Colon (tissue), 2 donors: ENCODE measurements at regions not wholly inside any gene's neighbourhood (a gene's known extent, or its start where the extent isn't known, plus 50 kb on each side); places are given as distances from the start of the nearest gene placed in this dataset.
"Not testable (repeated sequence)": the region's sequence is repeated elsewhere in the genome, so short reads cannot be mapped to it uniquely, and the experiment has no call there.

Source experiments
- FAIRE-seq: peaks from 2 replicates; lab custom pipeline; 2012; peaks lifted over from hg19 to GRCh38; lab: Jason Lieb, UNC
- donor health status: control.
- donor health status: control.

- FAIRE-seq, result no peak
These were observed 118.9 kb upstream of the S1PR3 start for GRCh38 chr9:88872192-88872946.

- no peak for FAIRE-seq
These were observed 117.6 kb upstream of the S1PR3 start for GRCh38 chr9:88873635-88874034.

GRCh38 chr9:88874391-88874790 is 116.9 kb upstream of the S1PR3 start:
- no peak for FAIRE-seq

- FAIRE-seq, result no peak
These were observed 115.7 kb upstream of the S1PR3 start for GRCh38 chr9:88875400-88876120.

- no peak for FAIRE-seq
These were observed 111.1 kb upstream of the S1PR3 start for GRCh38 chr9:88880199-88880598.

GRCh38 chr9:88884291-88884690 is 107.0 kb upstream of the S1PR3 start:
- not testable (repeated sequence) for FAIRE-seq

- FAIRE-seq, result not testable (repeated sequence)
These were observed 104.5 kb upstream of the S1PR3 start for GRCh38 chr9:88886762-88887161.

- FAIRE-seq, result no peak
These were observed 101.9 kb upstream of the S1PR3 start for GRCh38 chr9:88889386-88889785.

GRCh38 chr9:88890546-88890945 is 100.7 kb upstream of the S1PR3 start:
- FAIRE-seq, result no peak

- FAIRE-seq, result no peak
These were observed 100.2 kb upstream of the S1PR3 start for GRCh38 chr9:88891040-88891439.

- FAIRE-seq, result no peak
These were observed 98.5 kb upstream of the S1PR3 start for GRCh38 chr9:88892724-88893123.

GRCh38 chr9:88897081-88897480 is 94.2 kb upstream of the S1PR3 start:
- no peak for FAIRE-seq

- FAIRE-seq, result no peak
These were observed 93.1 kb upstream of the S1PR3 start for GRCh38 chr9:88898039-88898720.

- FAIRE-seq, result no peak
These were observed 85.8 kb upstream of the S1PR3 start for GRCh38 chr9:88905506-88905905.

- no peak for FAIRE-seq
These were observed 75.4 kb upstream of the S1PR3 start for GRCh38 chr9:88915916-88916315.

GRCh38 chr9:88916894-88917293 is 74.4 kb upstream of the S1PR3 start:
- no peak for FAIRE-seq

GRCh38 chr9:88917375-88917774 is 73.9 kb upstream of the S1PR3 start:
- FAIRE-seq, result no peak

GRCh38 chr9:88918537-88918936 is 72.7 kb upstream of the S1PR3 start:
- not testable (repeated sequence) for FAIRE-seq

- FAIRE-seq, result no peak
These were observed 70.6 kb upstream of the S1PR3 start for GRCh38 chr9:88920645-88921044.

GRCh38 chr9:88922091-88922490 is 69.2 kb upstream of the S1PR3 start:
- no peak for FAIRE-seq

- no peak for FAIRE-seq
These were observed 68.2 kb upstream of the S1PR3 start for GRCh38 chr9:88923092-88923491.

GRCh38 chr9:88923653-88924288 is 67.5 kb upstream of the S1PR3 start:
- no peak for FAIRE-seq

- FAIRE-seq, result no peak
These were observed 65.8 kb upstream of the S1PR3 start for GRCh38 chr9:88925481-88925880.
